Large intestine (tissue), 3 donors: ENCODE measurements at regions not wholly inside any gene's neighbourhood (a gene's known extent, or its start where the extent isn't known, plus 50 kb on each side); places are given as distances from the start of the nearest gene placed in this dataset.
"Not testable (repeated sequence)": the region's sequence is repeated elsewhere in the genome, so short reads cannot be mapped to it uniquely, and the experiment has no call there.

Experiments
- DNase-seq, 2 donors: peaks; one replicate each; pipeline versions ENCODE4 v3.0.0 to v3.0.0-alpha.2; 2013
- H3K27ac ChIP-seq: one replicate; pipeline ENCODE4 v1.5.1; 2013; ENCODE audit warnings: low read length
- H3K27me3 ChIP-seq: 2 replicates; pipeline ENCODE4 v1.6.1; 2013; ENCODE audit warnings: low read length; ENCODE audit not compliant: control insufficient read depth, insufficient read depth
- H3K36me3 ChIP-seq: 2 replicates; pipeline ENCODE4 v1.6.1; 2013; ENCODE audit warnings: low read length; ENCODE audit not compliant: control insufficient read depth, insufficient read depth
- H3K4me1 ChIP-seq: one replicate; pipeline ENCODE4 v1.6.1; 2013; ENCODE audit warnings: low read length; ENCODE audit not compliant: control insufficient read depth, insufficient read depth
- H3K4me3 ChIP-seq: one replicate; pipeline ENCODE4 v1.5.1; 2013; ENCODE audit warnings: low read length
- H3K9me3 ChIP-seq: one replicate; pipeline ENCODE4 v1.6.1; 2013; ENCODE audit warnings: mild to moderate bottlenecking, low read depth, low read length, moderate library complexity; ENCODE audit not compliant: control insufficient read depth
- WGBS: methylation state at CpG from one replicate; pipeline ENCODE4 v1.1.5; 2013; ENCODE audit warnings: low lambda C conversion rate; ENCODE audit not compliant: insufficient coverage; 5-methylcytosine and 5-hydroxymethylcytosine counted together

GRCh38 chr18:44579028-44579702 is 101.5 kb upstream of the SETBP1 start:
- H3K4me1 ChIP-seq, result no peaks in the 10 kb centered on the region
- peaks cover 3% of the 10 kb centered on the region for H3K9me3 ChIP-seq
- no peak overlapping the region for H3K4me3 ChIP-seq
- WGBS, result 100% methylated on average over 3 of the region's 9 CpGs
- H3K36me3 ChIP-seq, result no peaks in the 10 kb centered on the region
- no peak overlapping the region for H3K27ac ChIP-seq
- H3K27me3 ChIP-seq, result no peaks in the 10 kb centered on the region
- no peak for DNase-seq

- Histone ChIP-seq H3K9me3 (peaks cover 3% of the 10 kb centered on the region), H3K4me3 (no peak overlapping the region), H3K27me3 (no peaks in the 10 kb centered on the region), H3K4me1 (no peaks in the 10 kb centered on the region), H3K27ac (no peak overlapping the region), H3K36me3 (no peaks in the 10 kb centered on the region)
- WGBS, result 88% methylated on average over 2 of the region's 7 CpGs
- DNase-seq, result no peak
Measured at GRCh38 chr18:44579745-44580144, 100.9 kb upstream of the SETBP1 start.

GRCh38 chr18:44580159-44580558 is 100.5 kb upstream of the SETBP1 start:
- Histone ChIP-seq H3K27ac (no peak overlapping the region), H3K4me3 (no peak overlapping the region), H3K27me3 (no peaks in the 10 kb centered on the region), H3K9me3 (peaks cover 3% of the 10 kb centered on the region), H3K4me1 (no peaks in the 10 kb centered on the region), H3K36me3 (no peaks in the 10 kb centered on the region)
- DNase-seq, result no peak
- WGBS, result no CpG with 5 or more reads among the region's 2 CpGs

- H3K4me3 ChIP-seq, H3K27ac ChIP-seq, H3K9me3 ChIP-seq, H3K36me3 ChIP-seq, DNase-seq, H3K27me3 ChIP-seq, H3K4me1 ChIP-seq: not testable (repeated sequence)
- WGBS, result no CpG with 5 or more reads among the region's 28 CpGs
Measured at GRCh38 chr18:44580782-44581181, 99.9 kb upstream of the SETBP1 start.

- no peaks in the 10 kb centered on the region for H3K36me3 ChIP-seq
Measured at GRCh38 chr18:44582456-44582855, 98.2 kb upstream of the SETBP1 start.

GRCh38 chr18:44584900-44585299 is 95.8 kb upstream of the SETBP1 start:
- H3K4me1 ChIP-seq, result no peaks in the 10 kb centered on the region
- peaks cover 3% of the 10 kb centered on the region for H3K9me3 ChIP-seq
- no peaks in the 10 kb centered on the region for H3K36me3 ChIP-seq
- H3K27me3 ChIP-seq, result no peaks in the 10 kb centered on the region
- no peak for DNase-seq
- no peak overlapping the region for H3K4me3 ChIP-seq
- H3K27ac ChIP-seq, result no peak overlapping the region

More at GRCh38 chr18:44582456-44582855, 98.2 kb upstream of the SETBP1 start:
- no peaks in the 10 kb centered on the region for H3K4me1 ChIP-seq
- DNase-seq, result no peak
- H3K27ac ChIP-seq, result no peak overlapping the region
- H3K27me3 ChIP-seq, result no peaks in the 10 kb centered on the region
- H3K4me3 ChIP-seq, result no peak overlapping the region
- H3K9me3 ChIP-seq, result peaks cover 3% of the 10 kb centered on the region

GRCh38 chr18:44586782-44587524 is 93.7 kb upstream of the SETBP1 start:
- Histone ChIP-seq H3K9me3 (no peaks in the 10 kb centered on the region), H3K36me3 (no peaks in the 10 kb centered on the region), H3K27me3 (no peaks in the 10 kb centered on the region), H3K4me3 (no peak overlapping the region), H3K27ac (no peak overlapping the region), H3K4me1 (no peaks in the 10 kb centered on the region)
- DNase-seq, result no peak
- WGBS, result no CpG with 5 or more reads among the region's 4 CpGs

- H3K4me3 ChIP-seq, result no peak overlapping the region
- H3K4me1 ChIP-seq, result no peaks in the 10 kb centered on the region
- H3K27me3 ChIP-seq, result no peaks in the 10 kb centered on the region
- no peaks in the 10 kb centered on the region for H3K36me3 ChIP-seq
- no peak overlapping the region for H3K27ac ChIP-seq
- no peak for DNase-seq
- WGBS, result no CpG with 5 or more reads among the region's 2 CpGs
- H3K9me3 ChIP-seq, result no peaks in the 10 kb centered on the region
Measured at GRCh38 chr18:44588508-44588907, 92.2 kb upstream of the SETBP1 start.

- H3K36me3 ChIP-seq, result no peaks in the 10 kb centered on the region
- no peaks in the 10 kb centered on the region for H3K9me3 ChIP-seq
- no peak for DNase-seq
- H3K27me3 ChIP-seq, result no peaks in the 10 kb centered on the region
- no peak overlapping the region for H3K27ac ChIP-seq
- H3K4me3 ChIP-seq, result no peak overlapping the region
- WGBS, result no CpG with 5 or more reads among the region's 3 CpGs
- no peaks in the 10 kb centered on the region for H3K4me1 ChIP-seq
Measured at GRCh38 chr18:44589693-44590355, 90.9 kb upstream of the SETBP1 start.

- Histone ChIP-seq H3K4me3 (no peak overlapping the region), H3K4me1 (no peaks in the 10 kb centered on the region), H3K27ac (no peak overlapping the region), H3K36me3 (no peaks in the 10 kb centered on the region), H3K9me3 (no peaks in the 10 kb centered on the region), H3K27me3 (no peaks in the 10 kb centered on the region)
- 100% methylated on average over 1 of the region's 1 CpG for WGBS
- no peak for DNase-seq
Measured at GRCh38 chr18:44590956-44591670, 89.6 kb upstream of the SETBP1 start.
